PC-3 (cell line): ENCODE measurements at regions not wholly inside any gene's neighbourhood (a gene's known extent, or its start where the extent isn't known, plus 50 kb on each side); places are given as distances from the start of the nearest gene placed in this dataset.

Source experiments
- ATAC-seq: fragments of 200-7000 bp; cut with Tn5 transposase; 2 replicates; pipeline ENCODE4 v1.9.1; 2020; ENCODE audit warnings: mild to moderate bottlenecking, moderate library complexity
- BruUV-seq: library from RNA; stranded (reverse); fragments of 400-500 nt; replicated peaks from 2 replicates; lab custom pipeline; 2021; lab: Mats Ljungman, UMichigan
- CTCF ChIA-PET: fragments of 300-600 bp; sonication (Branson Sonifier 250); formaldehyde crosslinking; loops from one replicate; lab custom pipeline; 2022; ENCODE audit warnings: antibody characterized with exemption; lab: Charles Lee
- POLR2A ChIA-PET: fragments of 300-600 bp; sonication (Branson Sonifier 250); formaldehyde crosslinking; loops from one replicate; lab custom pipeline; 2022; ENCODE audit warnings: antibody characterized with exemption; ENCODE audit not compliant: unreplicated experiment; lab: Charles Lee
- DNase-seq: peaks from one replicate; pipeline ENCODE4 v3.0.0-alpha.2; 2015
- H2AFZ ChIP-seq: fragments of 300-600 bp; sonication (generic); 2 replicates; pipeline ENCODE4 v1.6.0; 2016; ENCODE audit warnings: antibody characterized with exemption, low read length
- H3F3A ChIP-seq: fragments of 300-600 bp; sonication (generic); one replicate; pipeline ENCODE4 v1.6.0; 2017; ENCODE audit warnings: antibody characterized with exemption, low read length, control low read depth, mild to moderate bottlenecking; ENCODE audit not compliant: unreplicated experiment
- H3K27ac ChIP-seq: fragments of 300-600 bp; sonication (generic); 2 replicates; pipeline ENCODE4 v1.5.1; 2016; ENCODE audit warnings: mild to moderate bottlenecking, low read length
- H3K27me3 ChIP-seq: fragments of 300-600 bp; sonication (generic); 2 replicates; pipeline ENCODE4 v1.6.1; 2016; ENCODE audit warnings: low read length, mixed read lengths
- H3K36me3 ChIP-seq: fragments of 300-600 bp; sonication (generic); 2 replicates; pipeline ENCODE4 v1.6.1; 2016; ENCODE audit warnings: low read depth, mixed run types, low read length, mixed read lengths
- H3K4me1 ChIP-seq: fragments of 300-600 bp; sonication (generic); 2 replicates; pipeline ENCODE4 v1.5.1; 2016; ENCODE audit warnings: low read length; ENCODE audit not compliant: insufficient read depth
- H3K4me2 ChIP-seq: fragments of 300-600 bp; sonication (generic); 2 replicates; pipeline ENCODE4 v1.6.0; 2016; ENCODE audit warnings: low read length
- H3K4me3 ChIP-seq: fragments of 300-600 bp; sonication (generic); 2 replicates; pipeline ENCODE4 v1.5.1; 2016; ENCODE audit warnings: mild to moderate bottlenecking, low read length, mixed read lengths
- H3K79me2 ChIP-seq: fragments of 300-600 bp; sonication (generic); 2 replicates; pipeline ENCODE4 v1.6.1; 2017; ENCODE audit warnings: low read length, mixed read lengths
- H3K9ac ChIP-seq: fragments of 300-600 bp; sonication (generic); 2 replicates; pipeline ENCODE4 v1.6.0; 2016; ENCODE audit warnings: mild to moderate bottlenecking, low read length
- H3K9me2 ChIP-seq: fragments of 300-600 bp; sonication (generic); replicated peaks from 2 replicates; pipeline ENCODE4 v1.6.1; 2016; ENCODE audit warnings: mixed run types, low read length, mixed read lengths
- H3K9me3 ChIP-seq: fragments of 300-600 bp; sonication (generic); 2 replicates; pipeline ENCODE4 v1.6.1; 2016; ENCODE audit warnings: low read length, mixed read lengths
- H4K20me1 ChIP-seq: fragments of 300-600 bp; sonication (generic); 2 replicates; pipeline ENCODE4 v1.6.1; 2016; ENCODE audit warnings: low read length, mixed read lengths
- EZH2 ChIP-seq: fragments of 300-600 bp; sonication (generic); IDR thresholded peaks from one replicate; pipeline ENCODE4 v1.6.1; 2017; ENCODE audit warnings: antibody characterized with exemption, mild to moderate bottlenecking, low read length; ENCODE audit not compliant: unreplicated experiment
- EZH2phosphoT487 ChIP-seq: fragments of 300-600 bp; sonication (generic); IDR thresholded peaks from 2 replicates; pipeline ENCODE4 v1.6.1; 2018; ENCODE audit warnings: mild to moderate bottlenecking, antibody characterized with exemption, low read length, borderline replicate concordance
- intact Hi-C: fragments of 100-400 bp; cut with micrococcal nuclease; formaldehyde crosslinking; loops from 2 replicates; pipeline ENCODE4 v1.9.0; 2023
- TF ChIP-seq, protein P1 (sequence below): fragments of 300-600 bp; sonication (generic); conservative IDR thresholded peaks from 2 replicates; pipeline ENCODE4 v1.5.1; 2017; ENCODE audit warnings: antibody characterized with exemption, low read depth, mild to moderate bottlenecking, low read length

DNA sequence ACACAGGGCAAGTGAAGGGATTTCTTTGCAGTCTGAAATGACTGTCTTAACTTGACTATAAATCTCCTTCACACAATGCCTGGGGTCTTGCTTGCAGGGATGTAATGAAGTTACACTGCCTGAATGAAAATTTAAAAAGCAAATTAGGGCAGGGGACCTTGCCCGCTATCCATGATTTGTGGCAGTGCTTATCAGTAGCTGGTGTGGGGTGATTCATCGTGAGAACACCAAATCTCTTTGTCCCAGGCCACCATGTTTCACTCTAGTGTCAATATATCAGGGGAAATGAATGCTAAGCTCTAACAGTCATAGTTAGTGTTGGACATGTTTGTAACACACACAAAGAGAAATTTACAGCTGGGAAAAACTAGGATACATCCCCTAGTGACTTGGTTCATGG is 713.7 kb upstream of the EPHA7 start:
- ChIA-PET CTCF (no interaction called here), POLR2A (no interaction called here)
- BruUV-seq = no TSS peak
- H3K4me1 ChIP-seq = no peaks in the 10 kb centered on the region
- no peak overlapping the region for H3K4me2 ChIP-seq
- no peaks in the 10 kb centered on the region for H3K79me2 ChIP-seq
- H3K36me3 ChIP-seq = no peaks in the 10 kb centered on the region
- no peak overlapping the region for H3K9ac ChIP-seq
- ATAC-seq = no peak
- H3K9me3 ChIP-seq = no peaks in the 10 kb centered on the region
- intact Hi-C loops = no loop called here
- DNase-seq = no peak
- no peak overlapping the region for H2AFZ ChIP-seq
- no peak overlapping the region for H3K27ac ChIP-seq
- no peaks in the 10 kb centered on the region for H4K20me1 ChIP-seq
- H3F3A ChIP-seq = no peaks in the 10 kb centered on the region
- no peaks in the 10 kb centered on the region for H3K9me2 ChIP-seq
- TF ChIP-seq, protein P1, sequence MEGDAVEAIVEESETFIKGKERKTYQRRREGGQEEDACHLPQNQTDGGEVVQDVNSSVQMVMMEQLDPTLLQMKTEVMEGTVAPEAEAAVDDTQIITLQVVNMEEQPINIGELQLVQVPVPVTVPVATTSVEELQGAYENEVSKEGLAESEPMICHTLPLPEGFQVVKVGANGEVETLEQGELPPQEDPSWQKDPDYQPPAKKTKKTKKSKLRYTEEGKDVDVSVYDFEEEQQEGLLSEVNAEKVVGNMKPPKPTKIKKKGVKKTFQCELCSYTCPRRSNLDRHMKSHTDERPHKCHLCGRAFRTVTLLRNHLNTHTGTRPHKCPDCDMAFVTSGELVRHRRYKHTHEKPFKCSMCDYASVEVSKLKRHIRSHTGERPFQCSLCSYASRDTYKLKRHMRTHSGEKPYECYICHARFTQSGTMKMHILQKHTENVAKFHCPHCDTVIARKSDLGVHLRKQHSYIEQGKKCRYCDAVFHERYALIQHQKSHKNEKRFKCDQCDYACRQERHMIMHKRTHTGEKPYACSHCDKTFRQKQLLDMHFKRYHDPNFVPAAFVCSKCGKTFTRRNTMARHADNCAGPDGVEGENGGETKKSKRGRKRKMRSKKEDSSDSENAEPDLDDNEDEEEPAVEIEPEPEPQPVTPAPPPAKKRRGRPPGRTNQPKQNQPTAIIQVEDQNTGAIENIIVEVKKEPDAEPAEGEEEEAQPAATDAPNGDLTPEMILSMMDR = no peak
- no peak for TF ChIP-seq EZH2
- TF ChIP-seq EZH2phosphoT487 = no peak
- H3K27me3 ChIP-seq = no peaks in the 10 kb centered on the region
- no peak overlapping the region for H3K4me3 ChIP-seq

DNA sequence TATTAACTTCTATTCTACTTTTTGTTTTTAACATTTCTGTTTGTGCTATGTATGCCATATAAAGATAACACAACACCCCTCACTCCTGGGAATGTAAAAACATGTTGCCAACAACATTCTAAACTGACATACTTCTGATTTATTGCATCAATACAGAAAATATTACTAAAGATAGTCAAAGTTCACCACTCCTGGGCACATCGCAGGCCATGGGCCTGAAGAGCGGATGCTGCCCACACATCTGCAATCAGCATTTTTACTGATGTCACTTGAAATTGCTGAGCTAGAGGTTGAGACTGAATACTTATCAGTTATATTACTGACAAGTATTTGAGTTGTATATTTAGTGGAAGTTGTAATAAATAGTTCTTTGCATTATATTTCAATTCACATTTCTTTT is 711.9 kb upstream of the EPHA7 start:
- no peaks in the 10 kb centered on the region for H3K79me2 ChIP-seq
- ChIA-PET POLR2A (no interaction called here), CTCF (no interaction called here)
- no peaks in the 10 kb centered on the region for H3F3A ChIP-seq
- H3K4me2 ChIP-seq = no peak overlapping the region
- H3K4me1 ChIP-seq = no peaks in the 10 kb centered on the region
- H3K4me3 ChIP-seq = no peak overlapping the region
- no peak overlapping the region for H2AFZ ChIP-seq
- H3K9me2 ChIP-seq = no peaks in the 10 kb centered on the region
- BruUV-seq = no TSS peak
- no peak overlapping the region for H3K27ac ChIP-seq
- DNase-seq (no peak), ATAC-seq (no peak)
- no peak overlapping the region for H3K9ac ChIP-seq
- intact Hi-C loops = no loop called here
- no peaks in the 10 kb centered on the region for H4K20me1 ChIP-seq
- H3K27me3 ChIP-seq = no peaks in the 10 kb centered on the region
- no peak for TF ChIP-seq EZH2phosphoT487
- TF ChIP-seq, protein P1 = no peak
- TF ChIP-seq EZH2 = no peak
- no peaks in the 10 kb centered on the region for H3K9me3 ChIP-seq
- H3K36me3 ChIP-seq = no peaks in the 10 kb centered on the region

DNA sequence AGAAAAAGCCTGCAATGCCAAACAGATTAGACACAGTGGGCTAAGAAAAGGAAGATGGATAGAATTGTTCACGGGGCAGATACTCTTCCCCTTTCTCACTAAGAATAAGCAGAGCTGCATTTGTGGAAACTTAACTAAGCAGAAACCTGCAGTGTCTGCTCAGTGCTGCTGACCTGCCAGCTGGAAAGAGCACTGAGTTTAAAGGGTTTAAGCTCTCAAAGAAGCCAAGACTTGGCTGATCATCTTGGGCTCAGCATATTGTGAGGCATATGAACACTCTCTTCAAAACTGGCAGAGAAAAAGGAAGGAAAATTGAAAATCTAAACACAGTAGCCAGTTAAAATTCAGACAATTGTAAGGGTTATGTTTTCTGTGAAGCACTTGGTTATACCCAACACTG is 711.1 kb upstream of the EPHA7 start:
- ChIA-PET POLR2A (interaction anchor here (0.5 to 0.6 kb wide), 2 partner anchors 97 to 637 kb away, joined by 3 read pairs; no protein-coding TSS in a partner anchor), CTCF (no interaction called here)
- Histone ChIP-seq H4K20me1 (no peaks in the 10 kb centered on the region), H3K27ac (no peak overlapping the region), H3K9ac (no peak overlapping the region), H3K4me1 (no peaks in the 10 kb centered on the region), H3F3A (no peaks in the 10 kb centered on the region), H3K27me3 (no peaks in the 10 kb centered on the region), H3K36me3 (no peaks in the 10 kb centered on the region), H2AFZ (no peak overlapping the region), H3K9me2 (no peaks in the 10 kb centered on the region), H3K9me3 (no peaks in the 10 kb centered on the region), H3K79me2 (no peaks in the 10 kb centered on the region), H3K4me2 (no peak overlapping the region), H3K4me3 (no peak overlapping the region)
- DNase-seq (no peak), ATAC-seq (no peak)
- no TSS peak for BruUV-seq
- intact Hi-C loops = no loop called here
- no peak for TF ChIP-seq EZH2
